Activated T-helper 2 cell treated with anti-CD3 and anti-CD28 coated beads, Interferon-gamma antibody, Interleukin-2, Interleukin-4, amounts not matched to agents 10 μg/mL and 5 μg/mL and 100 μg/mL, durations not matched to agents 14 hours and 24 hours and 36 hours (primary cell): ENCODE measurements at regions not wholly inside any gene's neighbourhood (a gene's known extent, or its start where the extent isn't known, plus 50 kb on each side); places are given as distances from the start of the nearest gene placed in this dataset.
"Not testable (repeated sequence)": the region's sequence is repeated elsewhere in the genome, so short reads cannot be mapped to it uniquely, and the experiment has no call there.

Experiments
- DNase-seq: peaks from one replicate; pipeline ENCODE4 v3.0.0; 2021; ENCODE audit warnings: low spot score
- H3K27ac Mint-ChIP-seq: one replicate; pipeline ENCODE4 v1.8.0; 2021; ENCODE audit warnings: mixed read lengths
- H3K27me3 Mint-ChIP-seq: one replicate; pipeline ENCODE4 v1.8.0; 2021; ENCODE audit warnings: low read depth, mixed read lengths
- H3K36me3 Mint-ChIP-seq: one replicate; pipeline ENCODE4 v1.8.0; 2021; ENCODE audit warnings: low read depth, mixed read lengths
- H3K4me1 Mint-ChIP-seq: one replicate; pipeline ENCODE4 v1.8.0; 2021; ENCODE audit warnings: low read depth, mixed read lengths
- H3K4me3 Mint-ChIP-seq: one replicate; pipeline ENCODE4 v1.8.0; 2021; ENCODE audit warnings: low read depth, mild to moderate bottlenecking, moderate library complexity, mixed read lengths
- H3K9me3 Mint-ChIP-seq: one replicate; pipeline ENCODE4 v1.8.0; 2021; ENCODE audit warnings: mixed read lengths
- intact Hi-C: fragments of 100-400 bp; cut with micrococcal nuclease; formaldehyde crosslinking; loops from one replicate; pipeline ENCODE4 v1.15.1; 2023

DNA sequence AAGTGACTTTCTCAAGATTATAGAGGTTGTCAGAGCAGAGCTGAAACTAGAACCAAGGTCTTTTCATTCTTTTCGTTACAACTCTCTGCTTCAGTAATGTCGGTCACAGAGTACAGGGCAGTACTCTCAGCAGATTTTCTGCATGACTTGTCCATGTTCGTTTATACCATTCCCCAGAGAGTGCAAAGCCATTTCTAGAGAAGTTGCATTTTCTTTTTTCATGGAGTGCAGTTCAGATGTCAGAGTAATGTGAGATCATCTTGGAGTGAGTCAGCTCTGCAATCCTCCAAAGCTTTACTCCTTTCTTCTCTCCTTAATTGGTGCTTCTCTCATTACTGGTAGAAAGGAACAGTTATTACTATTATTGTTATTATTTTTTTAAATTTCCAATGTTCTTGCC, 115.6 kb upstream of the B3GAT2 start:
- H3K4me3 Mint-ChIP-seq: no peak overlapping the region
- no peaks in the 10 kb centered on the region for H3K9me3 Mint-ChIP-seq
- no peaks in the 10 kb centered on the region for H3K27me3 Mint-ChIP-seq
- H3K36me3 Mint-ChIP-seq: no peaks in the 10 kb centered on the region
- H3K27ac Mint-ChIP-seq: no peak overlapping the region
- no peak for DNase-seq
- intact Hi-C loops: no loop called here
- no peaks in the 10 kb centered on the region for H3K4me1 Mint-ChIP-seq

DNA sequence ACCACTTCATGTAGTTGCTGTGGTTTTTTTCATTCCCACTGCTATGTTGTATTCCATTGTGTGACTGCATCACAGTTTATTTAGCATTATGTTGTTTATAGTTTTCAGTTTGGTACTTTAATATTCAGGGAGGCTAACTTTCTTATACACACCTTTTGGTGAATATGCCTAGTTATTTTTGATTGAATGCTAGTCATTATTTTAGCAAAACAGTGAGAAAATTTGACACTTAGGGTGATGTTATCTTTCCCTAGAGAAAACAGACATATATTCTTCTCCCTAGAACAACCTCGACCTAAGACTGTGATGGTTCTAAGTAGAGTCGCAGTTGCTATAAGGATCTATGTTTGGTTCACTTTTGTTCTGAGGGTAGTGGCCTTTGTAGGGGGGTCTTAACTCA, 120.8 kb upstream of the B3GAT2 start:
- no peaks in the 10 kb centered on the region for H3K4me1 Mint-ChIP-seq
- no peaks in the 10 kb centered on the region for H3K27me3 Mint-ChIP-seq
- H3K4me3 Mint-ChIP-seq: no peak overlapping the region
- intact Hi-C loops: no loop called here
- no peak overlapping the region for H3K27ac Mint-ChIP-seq
- DNase-seq: no peak
- H3K9me3 Mint-ChIP-seq: peaks cover 6% of the 10 kb centered on the region
- no peaks in the 10 kb centered on the region for H3K36me3 Mint-ChIP-seq

DNA sequence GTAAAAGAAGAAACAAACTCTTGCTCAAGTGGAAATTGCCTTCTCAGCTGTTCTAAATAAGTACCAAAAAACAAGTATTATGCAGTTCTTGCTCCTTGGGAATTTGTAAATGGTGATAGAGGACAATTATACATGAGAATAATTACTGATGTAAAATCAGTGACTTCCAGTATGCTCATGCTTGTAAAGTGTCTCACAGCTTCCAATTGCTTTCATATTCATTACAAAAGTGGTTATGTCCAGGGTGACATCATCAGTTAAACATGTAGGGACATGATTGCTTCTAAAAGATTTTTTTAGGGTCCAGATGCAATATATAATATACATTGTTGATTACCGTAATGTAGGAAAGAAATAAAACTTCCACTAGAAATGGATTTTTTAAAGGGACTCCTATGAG, 122.8 kb upstream of the B3GAT2 start:
- H3K36me3 Mint-ChIP-seq: no peaks in the 10 kb centered on the region
- H3K4me1 Mint-ChIP-seq: no peaks in the 10 kb centered on the region
- H3K27ac Mint-ChIP-seq: no peak overlapping the region
- intact Hi-C loops: no loop called here
- H3K4me3 Mint-ChIP-seq: no peak overlapping the region
- H3K27me3 Mint-ChIP-seq: no peaks in the 10 kb centered on the region
- peaks cover 6% of the 10 kb centered on the region for H3K9me3 Mint-ChIP-seq
- no peak for DNase-seq

DNA sequence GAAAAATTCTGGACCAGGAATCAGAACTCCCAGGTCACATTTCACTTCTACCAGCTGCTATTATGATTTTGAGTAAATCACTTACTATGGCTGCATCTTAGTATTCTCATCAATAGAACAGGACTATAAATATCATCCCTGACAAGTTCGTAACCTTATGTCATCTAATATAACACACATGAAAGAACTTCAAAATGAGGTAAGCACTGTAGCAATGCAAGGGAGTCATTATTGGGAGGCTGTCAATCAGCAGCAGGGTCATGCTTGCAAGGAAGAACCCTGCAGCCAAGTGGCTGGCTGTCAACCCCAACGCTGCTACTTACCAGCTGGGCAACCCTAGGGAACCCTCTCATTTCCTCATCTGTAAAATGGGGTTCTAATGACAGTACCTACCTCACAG, 123.3 kb upstream of the B3GAT2 start:
- Mint-ChIP-seq H3K4me3 (no peak overlapping the region), H3K36me3 (no peaks in the 10 kb centered on the region), H3K27ac (no peak overlapping the region), H3K27me3 (no peaks in the 10 kb centered on the region), H3K4me1 (no peaks in the 10 kb centered on the region), H3K9me3 (peaks cover 6% of the 10 kb centered on the region)
- no peak for DNase-seq
- intact Hi-C loops: no loop called here

DNA sequence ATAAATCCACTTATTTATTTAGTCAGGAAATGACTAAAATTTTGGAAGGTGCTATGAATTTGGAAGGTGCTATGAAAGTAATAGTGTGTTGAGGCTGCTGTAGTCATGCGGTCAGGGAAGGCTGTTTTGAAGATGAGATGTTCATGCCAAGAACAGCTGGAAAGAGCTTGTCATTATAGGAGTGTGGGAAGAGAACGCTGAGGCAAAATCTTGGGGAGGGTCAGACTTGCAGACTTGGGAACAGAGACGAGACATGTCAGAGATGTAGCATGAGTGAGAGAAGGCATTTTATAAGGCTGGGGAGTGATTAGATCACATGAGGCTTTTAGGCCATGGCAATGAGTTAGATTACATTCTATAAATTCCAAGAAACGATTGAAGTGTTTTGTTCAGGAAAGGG, 124.0 kb upstream of the B3GAT2 start:
- no peaks in the 10 kb centered on the region for H3K36me3 Mint-ChIP-seq
- H3K4me1 Mint-ChIP-seq: no peaks in the 10 kb centered on the region
- no peak overlapping the region for H3K4me3 Mint-ChIP-seq
- peaks cover 6% of the 10 kb centered on the region for H3K9me3 Mint-ChIP-seq
- no peak for DNase-seq
- intact Hi-C loops: no loop called here
- H3K27me3 Mint-ChIP-seq: no peaks in the 10 kb centered on the region
- no peak overlapping the region for H3K27ac Mint-ChIP-seq

DNA sequence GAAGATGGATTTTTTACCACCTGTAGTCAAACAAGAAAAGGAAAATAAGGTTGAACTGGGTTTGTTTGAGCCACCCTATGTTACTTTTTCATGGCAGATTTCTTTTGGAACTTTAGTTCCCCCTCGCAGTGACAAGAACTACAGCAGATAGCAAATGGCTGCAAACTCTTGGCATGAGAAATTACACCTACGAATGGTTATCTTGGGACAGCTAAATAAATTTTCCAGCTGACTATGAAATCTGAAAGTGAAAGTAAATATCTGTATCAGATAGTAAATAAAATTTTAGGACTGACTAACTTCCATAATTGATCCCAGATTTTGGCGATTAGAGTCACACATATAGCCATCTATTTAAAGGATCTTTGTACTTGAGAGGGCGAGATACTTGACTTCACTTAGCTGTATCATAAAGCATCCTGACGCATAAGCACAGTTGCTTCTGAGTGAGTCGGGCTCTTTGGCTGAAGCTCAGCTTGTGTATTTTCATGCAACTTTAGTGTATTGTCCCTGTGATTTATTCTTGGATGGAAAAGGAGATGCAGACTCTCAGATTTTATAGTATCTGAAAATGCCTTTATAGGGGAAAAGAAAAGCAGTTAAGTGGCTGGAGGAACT, 125.3 kb upstream of the B3GAT2 start:
- Mint-ChIP-seq H3K4me1 (no peaks in the 10 kb centered on the region), H3K27me3 (no peaks in the 10 kb centered on the region), H3K4me3 (no peak overlapping the region), H3K9me3 (peaks cover 6% of the 10 kb centered on the region), H3K27ac (no peak overlapping the region), H3K36me3 (no peaks in the 10 kb centered on the region)
- intact Hi-C loops: no loop called here
- no peak for DNase-seq

DNA sequence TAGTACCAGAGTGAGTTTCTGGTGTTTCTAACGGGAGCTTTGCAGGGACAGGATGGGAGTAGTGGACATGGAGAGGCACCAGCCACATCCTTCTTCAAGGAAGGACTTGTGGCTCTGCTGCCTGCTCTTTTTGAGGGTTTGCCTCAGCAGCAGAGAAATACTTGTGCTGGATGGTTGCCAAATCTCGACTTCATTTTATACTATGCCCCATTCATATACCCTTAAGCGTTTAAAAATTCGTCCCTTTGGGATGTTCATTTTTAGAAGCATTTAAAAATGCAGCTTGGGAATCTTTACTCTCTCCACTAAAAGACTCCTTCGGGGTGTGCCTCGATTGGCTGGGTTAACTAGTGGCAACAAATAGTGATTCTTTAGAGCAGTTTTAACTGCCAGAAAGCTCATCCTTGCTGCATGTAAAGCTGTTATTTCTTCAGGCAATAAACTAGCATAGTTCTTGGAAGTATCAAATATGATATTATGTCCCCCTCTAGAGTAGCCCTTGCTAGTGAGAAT, 126.5 kb upstream of the B3GAT2 start:
- intact Hi-C loops: no loop called here
- no peaks in the 10 kb centered on the region for H3K36me3 Mint-ChIP-seq
- peaks cover 4% of the 10 kb centered on the region for H3K9me3 Mint-ChIP-seq
- H3K4me1 Mint-ChIP-seq: no peaks in the 10 kb centered on the region
- H3K27me3 Mint-ChIP-seq: no peaks in the 10 kb centered on the region
- no peak for DNase-seq
- no peak overlapping the region for H3K4me3 Mint-ChIP-seq
- no peak overlapping the region for H3K27ac Mint-ChIP-seq

DNA sequence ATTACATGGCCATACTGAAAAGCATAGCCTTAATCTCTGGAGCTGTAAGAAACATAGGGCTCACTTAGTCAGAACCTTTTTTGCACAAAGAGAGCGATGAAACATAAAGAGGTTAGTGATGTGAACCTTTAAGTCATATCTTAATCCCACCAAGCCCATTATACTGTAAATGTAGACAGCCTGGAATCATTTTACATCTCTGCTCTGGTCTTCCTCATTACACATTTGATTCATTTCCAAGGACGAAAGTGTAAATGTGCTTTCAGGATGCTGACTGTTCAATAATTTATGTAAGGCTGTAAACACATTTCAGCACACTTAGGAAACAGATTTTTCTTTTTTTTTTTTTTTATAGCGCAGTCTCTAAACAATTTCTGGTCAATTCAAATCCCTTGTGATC, 131.3 kb upstream of the B3GAT2 start:
- intact Hi-C loops: no loop called here
- H3K4me1 Mint-ChIP-seq: no peaks in the 10 kb centered on the region
- no peak for DNase-seq
- H3K4me3 Mint-ChIP-seq: no peak overlapping the region
- no peaks in the 10 kb centered on the region for H3K36me3 Mint-ChIP-seq
- H3K9me3 Mint-ChIP-seq: no peaks in the 10 kb centered on the region
- no peak overlapping the region for H3K27ac Mint-ChIP-seq
- H3K27me3 Mint-ChIP-seq: no peaks in the 10 kb centered on the region

DNA sequence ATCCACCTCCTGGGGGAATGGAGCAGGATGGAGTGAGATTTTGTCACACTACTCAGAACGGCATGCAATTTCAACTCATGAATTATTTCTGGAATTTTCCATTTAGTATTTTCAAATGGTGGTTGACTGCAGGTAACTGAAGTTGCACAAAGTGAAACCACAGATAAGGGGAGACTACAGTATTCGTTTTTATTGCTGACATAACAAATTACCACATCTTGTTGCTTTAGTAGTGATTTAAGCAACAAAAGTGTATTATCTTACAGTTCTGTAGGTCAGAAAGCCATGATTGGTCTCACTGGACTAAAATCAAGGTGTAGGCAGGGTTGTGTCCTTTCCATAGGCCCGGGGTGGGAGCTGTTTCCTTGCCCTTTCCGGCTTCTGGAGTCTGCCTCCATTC, 133.4 kb upstream of the B3GAT2 start:
- H3K9me3 Mint-ChIP-seq: no peaks in the 10 kb centered on the region
- no peak overlapping the region for H3K27ac Mint-ChIP-seq
- H3K36me3 Mint-ChIP-seq: no peaks in the 10 kb centered on the region
- intact Hi-C loops: no loop called here
- no peak overlapping the region for H3K4me3 Mint-ChIP-seq
- H3K27me3 Mint-ChIP-seq: no peaks in the 10 kb centered on the region
- no peak for DNase-seq
- no peaks in the 10 kb centered on the region for H3K4me1 Mint-ChIP-seq

DNA sequence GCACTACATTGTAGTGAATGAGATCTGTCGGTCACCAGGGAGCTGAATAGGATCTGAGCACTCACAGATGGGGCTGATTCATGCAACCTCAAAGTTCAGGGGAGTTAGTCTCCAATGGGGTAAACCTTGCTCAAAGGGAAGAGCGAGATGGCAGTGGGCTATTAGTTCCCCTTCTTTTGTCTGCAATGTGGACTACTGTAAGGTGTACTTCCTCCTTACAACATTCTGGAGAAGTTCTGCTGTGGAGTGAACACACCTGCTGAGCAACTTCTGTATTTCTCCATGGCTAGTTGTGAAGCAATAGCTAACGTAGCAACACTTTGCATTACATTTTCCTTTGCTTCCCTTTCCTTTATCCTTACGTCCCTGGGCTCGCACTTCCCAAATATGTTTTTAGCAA, 134.3 kb upstream of the B3GAT2 start:
- Mint-ChIP-seq H3K27ac (no peak overlapping the region), H3K27me3 (no peaks in the 10 kb centered on the region), H3K4me1 (no peaks in the 10 kb centered on the region), H3K36me3 (no peaks in the 10 kb centered on the region), H3K9me3 (no peaks in the 10 kb centered on the region), H3K4me3 (no peak overlapping the region)
- intact Hi-C loops: no loop called here
- DNase-seq: no peak

DNA sequence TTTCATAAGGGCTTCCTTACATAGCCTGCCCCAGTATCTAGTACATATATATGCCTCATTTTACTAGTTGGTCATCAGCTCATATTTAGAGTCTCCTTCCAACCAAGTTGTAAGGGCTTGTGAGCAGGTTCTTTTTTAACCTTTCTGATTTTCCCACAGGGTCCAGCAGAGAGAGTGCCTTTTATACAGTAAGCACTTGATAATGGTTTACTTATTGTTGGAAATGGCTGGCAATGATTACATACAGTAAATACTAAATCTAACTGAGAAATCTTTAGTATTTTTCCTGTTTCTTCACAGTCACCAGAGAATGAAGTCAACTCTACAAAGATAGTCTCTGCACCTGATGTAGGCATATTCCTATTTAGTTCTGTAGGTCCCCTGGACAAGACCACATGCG, 135.1 kb upstream of the B3GAT2 start:
- H3K4me1 Mint-ChIP-seq: no peaks in the 10 kb centered on the region
- DNase-seq: no peak
- H3K27me3 Mint-ChIP-seq: no peaks in the 10 kb centered on the region
- no peak overlapping the region for H3K27ac Mint-ChIP-seq
- H3K4me3 Mint-ChIP-seq: no peak overlapping the region
- no peaks in the 10 kb centered on the region for H3K36me3 Mint-ChIP-seq
- intact Hi-C loops: no loop called here
- H3K9me3 Mint-ChIP-seq: no peaks in the 10 kb centered on the region

DNA sequence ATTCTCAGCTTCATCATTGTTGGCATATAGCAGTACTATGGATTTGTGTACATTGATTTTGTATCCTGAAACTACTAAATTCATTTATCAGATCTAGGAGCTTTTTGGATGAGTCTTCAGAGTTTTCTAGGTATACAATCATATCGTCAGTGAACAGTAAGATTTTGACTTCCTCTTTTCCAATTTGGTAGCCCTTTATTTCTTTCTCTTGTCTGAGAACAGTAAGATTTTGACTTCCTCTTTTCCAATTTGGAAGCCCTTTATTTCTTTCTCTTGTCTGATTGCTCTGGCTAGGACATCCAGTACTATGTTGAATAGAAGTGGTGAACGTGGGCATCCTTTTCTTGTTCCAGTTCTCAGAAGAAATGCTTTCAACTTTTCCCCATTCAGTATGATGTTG, 140.4 kb upstream of the B3GAT2 start:
- H3K36me3 Mint-ChIP-seq, H3K4me1 Mint-ChIP-seq: not testable (repeated sequence)

DNA sequence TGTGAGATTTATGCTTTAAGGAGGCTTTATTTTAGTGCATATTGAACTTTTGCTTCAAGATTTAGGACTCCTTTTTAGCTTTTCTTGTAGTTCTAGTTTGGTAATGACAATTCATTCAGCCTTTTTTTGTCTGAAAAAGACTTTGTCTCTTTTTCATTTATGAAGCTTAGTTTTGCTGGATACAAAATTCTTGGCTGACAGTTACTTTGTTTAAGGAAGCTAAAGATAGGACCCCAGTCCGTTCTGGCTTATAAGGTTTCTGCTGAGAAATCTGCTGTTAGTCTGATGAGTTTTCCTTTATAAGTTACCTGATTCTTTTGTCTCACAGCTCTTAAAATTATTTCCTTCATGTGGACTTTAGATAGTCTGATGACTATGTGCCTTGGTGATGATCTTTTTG, 142.8 kb upstream of the B3GAT2 start:
- no peak overlapping the region for H3K27ac Mint-ChIP-seq
- no peak for DNase-seq
- no peaks in the 10 kb centered on the region for H3K9me3 Mint-ChIP-seq
- H3K27me3 Mint-ChIP-seq: no peaks in the 10 kb centered on the region
- no peaks in the 10 kb centered on the region for H3K36me3 Mint-ChIP-seq
- no peaks in the 10 kb centered on the region for H3K4me1 Mint-ChIP-seq
- H3K4me3 Mint-ChIP-seq: no peak overlapping the region
- intact Hi-C loops: no loop called here

More for the DNA sequence above, 140.4 kb upstream of the B3GAT2 start:
- DNase-seq, H3K27ac Mint-ChIP-seq, H3K4me3 Mint-ChIP-seq, intact Hi-C loops, H3K27me3 Mint-ChIP-seq, H3K9me3 Mint-ChIP-seq: not testable (repeated sequence)

DNA sequence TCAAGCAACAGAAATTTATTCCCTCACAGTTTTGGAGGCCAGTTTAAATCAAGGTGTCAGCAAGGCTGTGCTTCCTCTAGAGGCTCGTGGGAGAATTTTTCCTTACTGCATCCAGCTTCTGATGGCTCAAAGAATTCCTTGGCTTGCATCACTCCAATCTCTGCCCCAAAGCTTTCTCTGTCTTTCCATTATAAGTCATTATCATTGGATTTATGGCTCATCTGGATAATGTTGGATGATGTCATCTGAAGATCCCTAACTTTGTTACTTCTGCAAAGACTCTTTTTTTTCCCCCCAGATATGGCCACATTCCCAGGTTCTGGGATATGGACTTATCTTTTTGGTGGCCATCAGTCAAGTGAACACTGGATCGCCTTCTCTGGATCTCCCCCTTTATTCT, 146.3 kb upstream of the B3GAT2 start:
- Mint-ChIP-seq H3K27me3 (no peaks in the 10 kb centered on the region), H3K9me3 (no peaks in the 10 kb centered on the region), H3K36me3 (no peaks in the 10 kb centered on the region), H3K27ac (no peak overlapping the region), H3K4me3 (no peak overlapping the region), H3K4me1 (no peaks in the 10 kb centered on the region)
- no peak for DNase-seq
- intact Hi-C loops: no loop called here
